HCT116 (cell line): ENCODE measurements at regions not wholly inside any gene's neighbourhood (a gene's known extent, or its start where the extent isn't known, plus 50 kb on each side); places are given as distances from the start of the nearest gene placed in this dataset.

Experiments used
- ATAC-seq: fragments of 200-7000 bp; cut with Tn5 transposase; 2 replicates; pipeline ENCODE4 v1.9.1; 2020; ENCODE audit warnings: mild to moderate bottlenecking, moderate library complexity
- BruUV-seq: library from RNA; stranded (reverse); fragments of 400-500 nt; replicated peaks from 2 replicates; lab custom pipeline; 2021; lab: Mats Ljungman, UMichigan
- CTCF ChIA-PET: fragments of 300-600 bp; sonication (Branson Sonifier 250); formaldehyde crosslinking; loops from one replicate; lab custom pipeline; 2021; ENCODE audit warnings: antibody characterized with exemption; lab: Charles Lee
- POLR2A ChIA-PET: fragments of 300-600, 350-600 bp; sonication (Branson Sonifier 250); formaldehyde crosslinking; loops from one replicate; lab custom pipeline; 2021; ENCODE audit warnings: antibody characterized with exemption; lab: Charles Lee
- RAD21 ChIA-PET, 2 experiments: fragments of 300-600 bp; sonication (Branson Sonifier 250); formaldehyde crosslinking; loops; one replicate each; lab custom pipeline; 2023; ENCODE audit warnings: low total read pairs in 2 of 2; ENCODE audit not compliant: uncharacterized antibody in 2 of 2, unreplicated experiment in 2 of 2, low non-redundant PET in 1 of 2; lab: Charles Lee
- DNase-seq: peaks from one replicate; pipeline ENCODE4 v3.0.0-alpha.2; 2010; ENCODE audit warnings: low read depth, low spot score
- H2AFZ ChIP-seq: fragments of 200-600 bp; shearing (Covaris generic), sonication (generic); 2 replicates; pipeline ENCODE4 v1.6.1; 2017; ENCODE audit warnings: low read depth, mixed run types, mixed read lengths, antibody characterized with exemption, low read length; ENCODE audit not compliant: poor library complexity, severe bottlenecking
- H3K27ac ChIP-seq: 2 replicates; pipeline ENCODE4 v1.5.1; 2012; ENCODE audit warnings: low read depth, low read length
- H3K27me3 ChIP-seq: fragments of 200-600 bp; sonication (generic); 2 replicates; pipeline ENCODE4 v1.6.1; 2016; ENCODE audit warnings: mixed run types, low read length, mixed read lengths; ENCODE audit not compliant: insufficient read depth
- H3K36me3 ChIP-seq, 2 experiments: fragments of 200-500 bp in 1 of 2; fragments of 200-600 bp in 1 of 2; sonication (Bioruptor generic) in 1 of 2; sonication (generic) in 1 of 2; 2 replicates each; pipeline versions ENCODE4 v1.5.1 to v1.6.1; 2014 to 2016; ENCODE audit warnings: low read length in 2 of 2, inconsistent platforms in 1 of 2, mixed read lengths in 1 of 2, mixed run types in 1 of 2; ENCODE audit not compliant: insufficient read depth in 2 of 2, control insufficient read depth in 1 of 2
- H3K4me1 ChIP-seq, 2 experiments: fragments of 200-600 bp in 1 of 2; sonication (generic) in 1 of 2; 2 replicates each; pipeline versions ENCODE4 v1.5.1 to v1.6.1; 2012 to 2017; ENCODE audit warnings: low read length in 2 of 2, inconsistent platforms in 1 of 2, mild to moderate bottlenecking in 1 of 2, mixed read lengths in 1 of 2, mixed run types in 1 of 2, moderate library complexity in 1 of 2; ENCODE audit not compliant: insufficient read depth in 2 of 2, control insufficient read depth in 1 of 2
- H3K4me2 ChIP-seq: fragments of 200-600 bp; sonication (generic); 2 replicates; pipeline ENCODE4 v1.6.1; 2017; ENCODE audit warnings: mixed run types, low read length, mixed read lengths
- H3K4me3 ChIP-seq, 2 experiments: fragments of 200-600 bp in 1 of 2; sonication (generic) in 1 of 2; replicated peaks in 1 of 2; 2 replicates each; pipeline ENCODE4 v1.5.1; 2011 to 2016; ENCODE audit warnings: low read length in 2 of 2, control low read depth in 1 of 2, low read depth in 1 of 2, mild to moderate bottlenecking in 1 of 2, mixed read lengths in 1 of 2, mixed run types in 1 of 2
- H3K79me2 ChIP-seq: fragments of 200-600 bp; sonication (generic); 2 replicates; pipeline ENCODE4 v1.6.1; 2017; ENCODE audit warnings: mild to moderate bottlenecking, mixed run types, low read length, moderate library complexity, mixed read lengths; ENCODE audit not compliant: insufficient read depth
- H3K9ac ChIP-seq: fragments of 200-600 bp; sonication (generic); 2 replicates; pipeline ENCODE4 v1.6.1; 2016; ENCODE audit warnings: low read length, mixed read lengths
- H3K9me2 ChIP-seq: fragments of 200-600 bp; sonication (generic), shearing (Covaris generic); 2 replicates; pipeline ENCODE4 v1.6.1; 2017; ENCODE audit warnings: mixed run types, mild to moderate bottlenecking, moderate library complexity; ENCODE audit not compliant: insufficient read depth
- H3K9me3 ChIP-seq, 2 experiments: fragments of 200-500 bp in 1 of 2; fragments of 200-600 bp in 1 of 2; sonication (Bioruptor generic) in 1 of 2; sonication (generic) in 1 of 2; 2 replicates each; pipeline ENCODE4 v1.6.1; 2014 to 2017; ENCODE audit warnings: low read length in 2 of 2, mixed read lengths in 2 of 2, inconsistent platforms in 1 of 2, low read depth in 1 of 2, mild to moderate bottlenecking in 1 of 2, mixed run types in 1 of 2, moderate library complexity in 1 of 2; ENCODE audit not compliant: control insufficient read depth in 1 of 2, insufficient read depth in 1 of 2
- H4K20me1 ChIP-seq: fragments of 200-600 bp; sonication (generic), shearing (Covaris generic); 2 replicates; pipeline ENCODE4 v1.6.1; 2017; ENCODE audit warnings: mixed run types, mild to moderate bottlenecking, moderate library complexity; ENCODE audit not compliant: insufficient read depth
- CBX3 ChIP-seq: IDR thresholded peaks from 2 replicates; pipeline ENCODE4 v1.6.1; 2012; ENCODE audit warnings: low read depth
- EGR1 ChIP-seq: IDR thresholded peaks from 2 replicates; pipeline ENCODE4 v1.6.1; 2012; ENCODE audit warnings: low read depth
- ELF1 ChIP-seq: IDR thresholded peaks from 2 replicates; pipeline ENCODE4 v1.6.1; 2012; ENCODE audit warnings: low read depth, borderline replicate concordance
- FOSL1 ChIP-seq: IDR thresholded peaks from 2 replicates; pipeline ENCODE4 v1.6.1; 2012; ENCODE audit warnings: low read depth
- JUND ChIP-seq: IDR thresholded peaks from 2 replicates; pipeline ENCODE4 v1.6.1; 2012
- POLR2A ChIP-seq: IDR thresholded peaks from 2 replicates; pipeline ENCODE4 v1.7.0; 2011; ENCODE audit warnings: borderline replicate concordance; ENCODE audit not compliant: insufficient read depth, insufficient read length; ENCODE audit errors: extremely low read depth
- POLR2AphosphoS5 ChIP-seq: IDR thresholded peaks from 2 replicates; pipeline ENCODE4 v1.6.1; 2011; ENCODE audit warnings: mild to moderate bottlenecking, low read depth, low read length, moderate library complexity
- SIN3A ChIP-seq: IDR thresholded peaks from 2 replicates; pipeline ENCODE4 v1.6.1; 2012; ENCODE audit warnings: low read depth
- SP1 ChIP-seq: IDR thresholded peaks from 2 replicates; pipeline ENCODE4 v1.6.1; 2012; ENCODE audit warnings: low read depth
- YY1 ChIP-seq: IDR thresholded peaks from 2 replicates; pipeline ENCODE4 v1.6.1; 2011; ENCODE audit warnings: low read length, low read depth, moderate library complexity, mild to moderate bottlenecking; ENCODE audit not compliant: insufficient replicate concordance; ENCODE audit errors: extremely low read depth
- ZFX ChIP-seq: fragments of 450-650 bp; IDR thresholded peaks from 2 replicates; pipeline ENCODE4 v1.6.1; 2017
- ZNF274 ChIP-seq: fragments of 200-500 bp; sonication (Bioruptor generic); IDR thresholded peaks from 2 replicates; pipeline ENCODE4 v1.6.1; 2014; ENCODE audit warnings: mild to moderate bottlenecking, low read depth, low read length, inconsistent platforms
- intact Hi-C: fragments of 100-400 bp; cut with micrococcal nuclease; formaldehyde crosslinking; loops from 2 replicates; pipeline ENCODE4 v1.10.0; 2022
- TF ChIP-seq, protein P1 (sequence below): IDR thresholded peaks from 2 replicates; pipeline ENCODE4 v1.6.1; 2012
- TF ChIP-seq, protein P2 (sequence below), 3 experiments: fragments of 200-600 bp in 1 of 3; sonication (generic) in 1 of 3; IDR thresholded peaks in 2 of 3; conservative IDR thresholded peaks in 1 of 3; 2 replicates each; pipeline ENCODE4 v1.5.1; 2012 to 2017; ENCODE audit warnings: low read depth in 2 of 3, low read length in 2 of 3, antibody characterized with exemption in 1 of 3, borderline replicate concordance in 1 of 3, control low read depth in 1 of 3, mild to moderate bottlenecking in 1 of 3, mixed read lengths in 1 of 3, mixed run types in 1 of 3, moderate library complexity in 1 of 3; ENCODE audit not compliant: insufficient read depth in 1 of 3
- TF ChIP-seq, protein P3 (sequence below): IDR thresholded peaks from 2 replicates; pipeline ENCODE4 v1.6.1; 2011; ENCODE audit warnings: mild to moderate bottlenecking, low read length, moderate library complexity; ENCODE audit not compliant: insufficient replicate concordance; ENCODE audit errors: extremely low read depth
- TF ChIP-seq, protein P4 (sequence below): IDR thresholded peaks from 2 replicates; pipeline ENCODE4 v1.6.1; 2012

DNA sequence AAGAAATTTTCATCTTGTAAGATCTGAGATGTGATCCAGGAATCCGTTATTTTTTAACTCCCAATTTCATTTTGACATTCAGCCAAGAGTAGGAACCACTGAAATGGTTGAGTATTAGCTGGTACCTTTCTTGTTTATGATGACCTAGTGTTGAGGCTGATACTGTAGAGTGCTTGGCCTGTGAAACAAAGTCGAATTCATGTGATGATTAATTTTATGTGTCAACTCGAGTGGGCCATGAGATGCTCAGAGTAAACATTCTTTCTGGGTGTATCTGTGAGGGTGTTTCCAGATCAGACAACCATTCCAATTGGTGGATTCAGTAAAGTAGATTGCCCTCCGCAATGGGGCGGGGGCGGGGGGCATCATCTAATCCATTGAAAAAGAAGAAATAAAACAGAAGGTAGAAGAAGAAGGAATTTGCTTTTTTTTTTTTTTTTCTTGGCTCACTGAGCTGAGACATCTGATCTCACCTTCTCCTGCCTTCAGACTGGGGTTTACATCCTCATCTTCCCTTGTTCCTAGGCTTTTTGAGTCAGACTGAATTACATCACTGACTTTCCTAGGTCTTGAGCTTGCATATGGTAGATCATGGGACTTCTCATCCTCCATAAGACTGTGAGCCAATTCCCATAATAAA is 264.6 kb upstream of the KCNJ16 start:
- Histone ChIP-seq H3K79me2 (no peaks in the 10 kb centered on the region), H3K36me3 (no peaks in the 10 kb centered on the region), H3K9me3 (peaks cover 11 to 12% of the 10 kb centered on the region in 2 experiments; a peak in 3 of 4 replicates), H3K27me3 (no peaks in the 10 kb centered on the region), H3K4me2 (no peak overlapping the region), H3K4me1 (no peaks in the 10 kb centered on the region), H2AFZ (no peak overlapping the region), H3K9me2 (no peaks in the 10 kb centered on the region), H4K20me1 (no peaks in the 10 kb centered on the region), H3K27ac (no peak overlapping the region), H3K4me3 (no peak overlapping the region), H3K9ac (no peak overlapping the region)
- intact Hi-C loops = no loop called here
- BruUV-seq = no TSS peak
- no peak for ATAC-seq
- POLR2A ChIA-PET = no interaction called here
- TF ChIP-seq FOSL1 = no peak
- no peak for DNase-seq
- RAD21 ChIA-PET = no interaction called here
- CTCF ChIA-PET = no interaction called here

DNA sequence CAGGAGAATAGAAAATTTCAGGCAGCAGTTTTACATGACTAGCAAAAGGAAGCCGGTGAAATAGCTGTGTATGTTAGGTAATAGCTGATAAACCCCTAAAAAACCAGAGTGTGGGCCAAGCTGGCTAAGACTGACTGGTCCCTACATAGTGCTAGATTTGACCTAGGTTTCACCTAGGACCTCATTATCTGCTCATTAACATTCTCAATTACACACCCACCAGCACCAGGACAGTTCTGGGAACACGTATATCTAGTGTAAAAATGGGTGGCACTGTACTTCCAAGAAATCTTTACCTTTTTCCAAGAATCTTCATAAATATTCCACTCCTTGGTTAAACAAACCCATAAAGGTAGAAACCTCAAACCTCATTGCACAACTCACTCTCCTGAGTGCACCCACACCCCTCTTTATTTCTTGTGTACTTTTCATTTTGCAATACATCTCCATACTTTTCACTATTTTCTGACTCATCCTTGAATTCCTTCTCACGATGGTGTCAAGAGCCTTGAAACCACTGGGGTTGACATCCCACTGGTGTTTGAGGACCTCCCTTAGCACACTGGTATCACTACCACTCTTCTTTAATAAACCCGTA is 262.7 kb upstream of the KCNJ16 start:
- no peaks in the 10 kb centered on the region for H4K20me1 ChIP-seq
- H3K79me2 ChIP-seq = no peaks in the 10 kb centered on the region
- POLR2A ChIA-PET = no interaction called here
- H2AFZ ChIP-seq = no peak overlapping the region
- peaks cover 5 to 11% of the 10 kb centered on the region in 2 experiments; a peak in 2 of 4 replicates for H3K9me3 ChIP-seq
- no peak overlapping the region for H3K4me3 ChIP-seq
- no peak overlapping the region for H3K27ac ChIP-seq
- no TSS peak for BruUV-seq
- TF ChIP-seq SIN3A (no peak), POLR2A (no peak), ELF1 (no peak), POLR2AphosphoS5 (no peak), ZFX (no peak), ZNF274 (no peak), JUND (no peak), SP1 (no peak), EGR1 (no peak), CBX3 (no peak), YY1 (no peak)
- TF ChIP-seq, protein P1, sequence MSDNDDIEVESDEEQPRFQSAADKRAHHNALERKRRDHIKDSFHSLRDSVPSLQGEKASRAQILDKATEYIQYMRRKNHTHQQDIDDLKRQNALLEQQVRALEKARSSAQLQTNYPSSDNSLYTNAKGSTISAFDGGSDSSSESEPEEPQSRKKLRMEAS = no peak
- TF ChIP-seq, protein P2, sequence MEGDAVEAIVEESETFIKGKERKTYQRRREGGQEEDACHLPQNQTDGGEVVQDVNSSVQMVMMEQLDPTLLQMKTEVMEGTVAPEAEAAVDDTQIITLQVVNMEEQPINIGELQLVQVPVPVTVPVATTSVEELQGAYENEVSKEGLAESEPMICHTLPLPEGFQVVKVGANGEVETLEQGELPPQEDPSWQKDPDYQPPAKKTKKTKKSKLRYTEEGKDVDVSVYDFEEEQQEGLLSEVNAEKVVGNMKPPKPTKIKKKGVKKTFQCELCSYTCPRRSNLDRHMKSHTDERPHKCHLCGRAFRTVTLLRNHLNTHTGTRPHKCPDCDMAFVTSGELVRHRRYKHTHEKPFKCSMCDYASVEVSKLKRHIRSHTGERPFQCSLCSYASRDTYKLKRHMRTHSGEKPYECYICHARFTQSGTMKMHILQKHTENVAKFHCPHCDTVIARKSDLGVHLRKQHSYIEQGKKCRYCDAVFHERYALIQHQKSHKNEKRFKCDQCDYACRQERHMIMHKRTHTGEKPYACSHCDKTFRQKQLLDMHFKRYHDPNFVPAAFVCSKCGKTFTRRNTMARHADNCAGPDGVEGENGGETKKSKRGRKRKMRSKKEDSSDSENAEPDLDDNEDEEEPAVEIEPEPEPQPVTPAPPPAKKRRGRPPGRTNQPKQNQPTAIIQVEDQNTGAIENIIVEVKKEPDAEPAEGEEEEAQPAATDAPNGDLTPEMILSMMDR (IDR thresholded peaks at IDR 0.05 in 2 of 3, conservative IDR thresholded peaks at IDR 0.05 in 1 of 3; ENCODE audit: borderline replicate concordance in 1 of 3, insufficient read depth in 1 of 3, low read depth in 2 of 3, low read length in 2 of 3) = no peak
- TF ChIP-seq, protein P3, sequence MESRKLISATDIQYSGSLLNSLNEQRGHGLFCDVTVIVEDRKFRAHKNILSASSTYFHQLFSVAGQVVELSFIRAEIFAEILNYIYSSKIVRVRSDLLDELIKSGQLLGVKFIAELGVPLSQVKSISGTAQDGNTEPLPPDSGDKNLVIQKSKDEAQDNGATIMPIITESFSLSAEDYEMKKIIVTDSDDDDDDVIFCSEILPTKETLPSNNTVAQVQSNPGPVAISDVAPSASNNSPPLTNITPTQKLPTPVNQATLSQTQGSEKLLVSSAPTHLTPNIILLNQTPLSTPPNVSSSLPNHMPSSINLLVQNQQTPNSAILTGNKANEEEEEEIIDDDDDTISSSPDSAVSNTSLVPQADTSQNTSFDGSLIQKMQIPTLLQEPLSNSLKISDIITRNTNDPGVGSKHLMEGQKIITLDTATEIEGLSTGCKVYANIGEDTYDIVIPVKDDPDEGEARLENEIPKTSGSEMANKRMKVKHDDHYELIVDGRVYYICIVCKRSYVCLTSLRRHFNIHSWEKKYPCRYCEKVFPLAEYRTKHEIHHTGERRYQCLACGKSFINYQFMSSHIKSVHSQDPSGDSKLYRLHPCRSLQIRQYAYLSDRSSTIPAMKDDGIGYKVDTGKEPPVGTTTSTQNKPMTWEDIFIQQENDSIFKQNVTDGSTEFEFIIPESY = no peak
- TF ChIP-seq, protein P4, sequence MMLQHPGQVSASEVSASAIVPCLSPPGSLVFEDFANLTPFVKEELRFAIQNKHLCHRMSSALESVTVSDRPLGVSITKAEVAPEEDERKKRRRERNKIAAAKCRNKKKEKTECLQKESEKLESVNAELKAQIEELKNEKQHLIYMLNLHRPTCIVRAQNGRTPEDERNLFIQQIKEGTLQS = no peak
- TF ChIP-seq, all 23 proteins: peak for 0
- Histone ChIP-seq H3K9ac (no peak overlapping the region), H3K4me2 (no peak overlapping the region), H3K9me2 (no peaks in the 10 kb centered on the region), H3K36me3 (no peaks in the 10 kb centered on the region), H3K27me3 (no peaks in the 10 kb centered on the region), H3K4me1 (no peaks in the 10 kb centered on the region)
- DNase-seq (no peak), ATAC-seq (no peak)
- RAD21 ChIA-PET = no interaction called here
- CTCF ChIA-PET = no interaction called here
- intact Hi-C loops = no loop called here
